G401.6 (cell line): ENCODE measurements at regions not wholly inside any gene's neighbourhood (a gene's known extent, or its start where the extent isn't known, plus 50 kb on each side); places are given as distances from the start of the nearest gene placed in this dataset.
"Not testable (repeated sequence)": the region's sequence is repeated elsewhere in the genome, so short reads cannot be mapped to it uniquely, and the experiment has no call there.

ENCODE experiments used
- FAIRE-seq: peaks from 2 replicates; lab custom pipeline; 2012; peaks lifted over from hg19 to GRCh38; lab: Jason Lieb, UNC

- no peak for FAIRE-seq
These were observed 115.2 kb upstream of the ST8SIA4 start for GRCh38 chr5:101018299-101018698.

- FAIRE-seq, result no peak
These were observed 109.8 kb upstream of the ST8SIA4 start for GRCh38 chr5:101012880-101013279.

DNA sequence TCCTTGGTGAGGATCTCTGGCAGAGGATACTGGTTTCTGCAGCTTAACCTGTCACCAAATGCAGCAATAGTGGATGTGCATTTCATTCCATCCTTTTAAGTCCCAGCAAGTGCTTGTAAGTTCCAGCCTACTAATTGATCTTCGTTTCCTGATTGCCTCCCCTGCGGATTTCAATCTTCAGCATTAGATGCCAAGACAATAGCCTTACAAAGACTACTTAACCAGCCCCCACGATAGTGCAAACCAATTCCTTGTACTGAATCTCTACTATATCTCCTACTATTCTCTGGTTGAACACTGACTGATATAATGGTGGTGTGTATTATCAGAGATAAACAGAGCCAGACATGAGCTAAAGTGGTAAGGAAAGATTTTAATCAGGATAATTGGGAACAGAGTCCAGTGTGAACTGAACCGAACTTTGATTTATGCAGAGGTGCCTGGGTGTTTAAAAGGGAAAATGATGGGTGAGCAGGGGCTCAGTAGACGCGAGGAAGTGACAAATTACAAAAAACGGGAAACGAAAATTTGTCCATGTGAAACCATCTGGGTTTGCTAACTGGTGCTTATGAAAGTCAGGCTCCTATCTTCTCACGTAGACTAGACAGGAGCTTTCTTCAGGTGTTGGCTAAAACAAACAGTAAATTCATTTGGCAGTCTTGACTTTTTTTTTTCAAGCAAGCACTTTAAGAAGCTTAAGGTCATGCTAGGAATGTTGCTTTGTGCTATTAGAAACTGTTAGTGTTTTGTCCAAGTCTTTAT is 106.9 kb upstream of the ST8SIA4 start:
- no peak for FAIRE-seq

- no peak for FAIRE-seq
These were observed 89.3 kb upstream of the ST8SIA4 start for GRCh38 chr5:100992354-100992753.

DNA sequence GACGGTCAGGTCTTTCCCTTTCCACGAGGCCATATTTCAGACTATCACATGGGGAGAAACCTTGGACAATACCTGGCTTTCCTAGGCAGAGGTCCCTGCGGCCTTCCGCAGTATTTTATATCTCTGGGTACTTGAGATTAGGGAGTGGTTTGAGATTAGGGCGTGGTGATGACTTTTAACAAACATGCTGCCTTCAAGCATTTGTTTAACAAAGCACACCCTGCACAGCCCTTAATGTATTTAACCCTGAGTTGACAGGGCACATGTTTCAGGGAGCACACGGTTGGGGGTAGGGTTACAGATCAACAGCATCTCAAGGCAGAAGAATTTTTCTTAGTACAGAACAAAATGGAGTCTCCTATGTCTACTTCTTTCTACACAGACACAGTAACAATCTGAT is 80.5 kb upstream of the ST8SIA4 start:
- FAIRE-seq, result not testable (repeated sequence)

- FAIRE-seq, result no peak
These were observed 71.0 kb upstream of the ST8SIA4 start for GRCh38 chr5:100974082-100974481.

GRCh38 chr5:100970646-100971255 is 67.7 kb upstream of the ST8SIA4 start:
- FAIRE-seq, result no peak

GRCh38 chr5:100965291-100965690 is 62.2 kb upstream of the ST8SIA4 start:
- no peak for FAIRE-seq
